HepG2 (cell line): ENCODE measurements at regions not wholly inside any gene's neighbourhood (a gene's known extent, or its start where the extent isn't known, plus 50 kb on each side); places are given as distances from the start of the nearest gene placed in this dataset.

Experiments used
- ATAC-seq: fragments of 200-7000 bp; cut with Tn5 transposase; 3 replicates; pipeline ENCODE4 v1.9.1; 2020; ENCODE audit warnings: mild to moderate bottlenecking, moderate library complexity
- BruUV-seq: library from RNA; stranded (reverse); fragments of 400-500 nt; replicated peaks from 2 replicates; lab custom pipeline; 2021; lab: Mats Ljungman, UMichigan
- CTCF ChIA-PET: fragments of 300-600 bp; formaldehyde crosslinking; extraction: SDS; loops from one replicate; lab custom pipeline; 2021; ENCODE audit warnings: low total read pairs, inconsistent platforms, low intra/inter-chr PET ratio; lab: Yijun Ruan, JAX
- POLR2A ChIA-PET: fragments of 350-600 bp; sonication (Branson Sonifier 250); formaldehyde crosslinking; loops from one replicate; lab custom pipeline; 2020; ENCODE audit warnings: antibody characterized with exemption, inconsistent platforms; lab: Yijun Ruan, JAX
- DNase-seq: peaks from one replicate; pipeline ENCODE4 v3.0.0-alpha.2; 2015; ENCODE audit warnings: low spot score
- FAIRE-seq: peaks from 3 replicates; lab custom pipeline; 2011; peaks lifted over from hg19 to GRCh38; lab: Jason Lieb, UNC
- H2AFZ ChIP-seq: one replicate; pipeline ENCODE4 v1.6.1; 2011; ENCODE audit warnings: low read length, inconsistent platforms
- H3K27ac ChIP-seq: fragments of 300-600 bp; 3 replicates; pipeline ENCODE4 v1.8.0; 2011; ENCODE audit warnings: mixed run types, mild to moderate bottlenecking, mixed read lengths, low read length, inconsistent platforms; ENCODE audit not compliant: insufficient read depth; ENCODE audit errors: extremely low read length
- H3K27me3 ChIP-seq, 2 experiments: fragments of 200-600 bp in 1 of 2; 2 replicates in 1 of 2; 3 replicates in 1 of 2; pipeline versions ENCODE4 v1.6.0 to v1.8.0; 2011; ENCODE audit warnings: low read length in 2 of 2, mild to moderate bottlenecking in 2 of 2, moderate library complexity in 2 of 2, inconsistent platforms in 1 of 2; ENCODE audit not compliant: insufficient read depth in 2 of 2, control insufficient read depth in 1 of 2
- H3K36me3 ChIP-seq, 2 experiments: fragments of 200-600 bp in 1 of 2; replicated peaks in 1 of 2; 2 replicates in 1 of 2; 3 replicates in 1 of 2; pipeline versions ENCODE4 v1.5.1 to v1.8.0; 2011; ENCODE audit warnings: low read length in 2 of 2, inconsistent platforms in 1 of 2; ENCODE audit not compliant: insufficient read depth in 2 of 2, control insufficient read depth in 1 of 2
- H3K4me1 ChIP-seq: 2 replicates; pipeline ENCODE4 v1.5.1; 2012; ENCODE audit warnings: low read length, inconsistent platforms; ENCODE audit not compliant: insufficient read depth
- H3K4me2 ChIP-seq: 2 replicates; pipeline ENCODE4 v1.6.0; 2011; ENCODE audit warnings: low read depth, low read length, inconsistent platforms
- H3K4me3 ChIP-seq, 3 experiments: fragments of 200-600 bp in 1 of 3; sonication (generic), shearing (Covaris generic) in 1 of 3; replicated peaks in 1 of 3; 2 replicates each; pipeline ENCODE4 v1.5.1; 2011 to 2016; ENCODE audit warnings: low read length in 3 of 3, inconsistent platforms in 2 of 3, low read depth in 2 of 3, mild to moderate bottlenecking in 2 of 3, control low read depth in 1 of 3, mixed read lengths in 1 of 3; ENCODE audit not compliant: insufficient read depth in 1 of 3
- H3K79me2 ChIP-seq: one replicate; pipeline ENCODE4 v1.6.1; 2011; ENCODE audit warnings: low read length, inconsistent platforms; ENCODE audit not compliant: insufficient read depth
- H3K9ac ChIP-seq: 2 replicates; pipeline ENCODE4 v1.6.0; 2011; ENCODE audit warnings: mild to moderate bottlenecking, low read depth, low read length, inconsistent platforms; ENCODE audit not compliant: insufficient read depth
- H3K9me3 ChIP-seq: 2 replicates; pipeline ENCODE4 v1.5.1; 2012; ENCODE audit warnings: mild to moderate bottlenecking, low read length
- H4K20me1 ChIP-seq: 2 replicates; pipeline ENCODE4 v1.6.0; 2011; ENCODE audit warnings: inconsistent platforms, mild to moderate bottlenecking, low read length, moderate library complexity; ENCODE audit not compliant: insufficient read depth
- FOXK2 ChIP-seq: fragments of 450-650 bp; IDR thresholded peaks from 2 replicates; pipeline ENCODE4 v1.6.1; 2016
- KAT7 ChIP-seq: IDR thresholded peaks from 2 replicates; pipeline ENCODE4 v1.6.1; 2018; ENCODE audit warnings: borderline replicate concordance, missing compliant biosample characterization
- KDM4B ChIP-seq: sonication (generic); formaldehyde crosslinking; IDR thresholded peaks from 2 replicates; pipeline ENCODE4 v1.4.0; 2020; ENCODE audit warnings: missing genetic modification reagents
- KDM5A ChIP-seq: fragments of 200-600 bp; sonication (generic); IDR thresholded peaks from 2 replicates; pipeline ENCODE4 v1.7.0; 2018; ENCODE audit warnings: antibody characterized with exemption, mild to moderate bottlenecking, low read length, borderline replicate concordance
- NCOA1 ChIP-seq: sonication (generic); formaldehyde crosslinking; IDR thresholded peaks from 2 replicates; pipeline ENCODE4 v1.9.0; 2021; ENCODE audit warnings: missing genetic modification reagents
- NKX3-1 ChIP-seq: sonication (generic); formaldehyde crosslinking; IDR thresholded peaks from 2 replicates; pipeline ENCODE4 v1.5.0; 2020; ENCODE audit warnings: missing genetic modification reagents
- PHF21A ChIP-seq: sonication (generic); formaldehyde crosslinking; IDR thresholded peaks from 2 replicates; pipeline ENCODE4 v1.5.0; 2020; ENCODE audit warnings: mild to moderate bottlenecking, missing genetic modification reagents
- SALL1 ChIP-seq: sonication (generic); formaldehyde crosslinking; IDR thresholded peaks from 2 replicates; pipeline ENCODE4 v1.8.0; 2022; ENCODE audit warnings: mild to moderate bottlenecking, missing genetic modification reagents
- SETDB1 ChIP-seq: sonication (generic); formaldehyde crosslinking; IDR thresholded peaks from 2 replicates; pipeline ENCODE4 v1.5.1; 2020; ENCODE audit warnings: missing genetic modification reagents, mild to moderate bottlenecking, borderline replicate concordance
- ZBTB7B ChIP-seq: sonication (generic); formaldehyde crosslinking; IDR thresholded peaks from 2 replicates; pipeline ENCODE4 v1.4.0; 2020; ENCODE audit warnings: missing genetic modification reagents
- ZNF282 ChIP-seq: fragments of 450-650 bp; IDR thresholded peaks from 2 replicates; pipeline ENCODE4 v1.6.1; 2018; ENCODE audit not compliant: partially characterized antibody
- ZNF382 ChIP-seq: sonication (generic); formaldehyde crosslinking; IDR thresholded peaks from 2 replicates; pipeline ENCODE4 v1.5.0; 2020; ENCODE audit warnings: missing genetic modification reagents, mild to moderate bottlenecking, borderline replicate concordance
- WGBS: methylation state at CpG from one replicate; pipeline ENCODE4 v1.1.6; 2017; ENCODE audit warnings: low lambda C conversion rate; 5-methylcytosine and 5-hydroxymethylcytosine counted together
- in situ Hi-C: cut with HindIII; loops from 2 replicates; pipeline ENCODE4 v1.10.0; 2017; ENCODE audit warnings: low pct_unique_long_range_greater_than_20kb; ENCODE audit not compliant: extremely low pct_ligation_motif_present
- intact Hi-C: fragments of 100-400 bp; cut with micrococcal nuclease; formaldehyde crosslinking; loops from one replicate; pipeline ENCODE4 v1.10.0; 2022; ENCODE audit not compliant: unreplicated experiment
- TF ChIP-seq, protein P1 (sequence below), 2 experiments: IDR thresholded peaks; 2 replicates each; pipeline ENCODE4 v1.6.1; 2011 to 2012; ENCODE audit warnings: low read length in 2 of 2, borderline replicate concordance in 1 of 2, low read depth in 1 of 2, mild to moderate bottlenecking in 1 of 2, moderate library complexity in 1 of 2
- TF ChIP-seq, protein P2 (sequence below): sonication (generic); formaldehyde crosslinking; IDR thresholded peaks from 2 replicates; pipeline ENCODE4 v1.4.0; 2020; ENCODE audit warnings: missing genetic modification reagents, mild to moderate bottlenecking, borderline replicate concordance

DNA sequence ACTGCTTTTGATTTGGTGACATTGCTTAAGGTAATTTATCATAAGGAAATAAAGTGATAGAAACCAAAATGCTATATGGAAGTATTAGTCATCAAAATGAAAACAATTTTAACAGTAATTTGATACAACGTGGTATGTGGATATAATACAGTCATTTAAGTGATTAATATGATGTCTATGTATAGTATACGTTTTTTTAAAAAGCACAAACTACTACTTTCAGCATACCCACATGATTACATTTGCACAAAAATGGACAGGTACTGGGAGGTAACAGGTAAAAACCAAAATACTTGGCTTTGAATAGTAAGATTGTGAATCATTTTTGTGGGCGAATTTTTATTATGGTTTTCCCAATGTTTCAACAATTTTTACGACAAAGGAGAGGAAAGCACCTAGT lies 97.6 kb downstream of the OGFRL1 start:
- H2AFZ ChIP-seq: no peak overlapping the region
- ChIA-PET CTCF (interaction anchor here (2.9 kb wide), 1 partner anchor 124 kb away, joined by 15 read pairs; no protein-coding TSS in a partner anchor), POLR2A (no interaction called here)
- no peak overlapping the region for H3K27ac ChIP-seq
- H4K20me1 ChIP-seq: no peaks in the 10 kb centered on the region
- H3K9me3 ChIP-seq: no peaks in the 10 kb centered on the region
- no peaks in the 10 kb centered on the region for H3K27me3 ChIP-seq
- TF ChIP-seq NKX3-1 (CRISPR knock-in tag): no peak
- TF ChIP-seq NCOA1 (CRISPR knock-in tag): no peak
- TF ChIP-seq, protein P1, sequence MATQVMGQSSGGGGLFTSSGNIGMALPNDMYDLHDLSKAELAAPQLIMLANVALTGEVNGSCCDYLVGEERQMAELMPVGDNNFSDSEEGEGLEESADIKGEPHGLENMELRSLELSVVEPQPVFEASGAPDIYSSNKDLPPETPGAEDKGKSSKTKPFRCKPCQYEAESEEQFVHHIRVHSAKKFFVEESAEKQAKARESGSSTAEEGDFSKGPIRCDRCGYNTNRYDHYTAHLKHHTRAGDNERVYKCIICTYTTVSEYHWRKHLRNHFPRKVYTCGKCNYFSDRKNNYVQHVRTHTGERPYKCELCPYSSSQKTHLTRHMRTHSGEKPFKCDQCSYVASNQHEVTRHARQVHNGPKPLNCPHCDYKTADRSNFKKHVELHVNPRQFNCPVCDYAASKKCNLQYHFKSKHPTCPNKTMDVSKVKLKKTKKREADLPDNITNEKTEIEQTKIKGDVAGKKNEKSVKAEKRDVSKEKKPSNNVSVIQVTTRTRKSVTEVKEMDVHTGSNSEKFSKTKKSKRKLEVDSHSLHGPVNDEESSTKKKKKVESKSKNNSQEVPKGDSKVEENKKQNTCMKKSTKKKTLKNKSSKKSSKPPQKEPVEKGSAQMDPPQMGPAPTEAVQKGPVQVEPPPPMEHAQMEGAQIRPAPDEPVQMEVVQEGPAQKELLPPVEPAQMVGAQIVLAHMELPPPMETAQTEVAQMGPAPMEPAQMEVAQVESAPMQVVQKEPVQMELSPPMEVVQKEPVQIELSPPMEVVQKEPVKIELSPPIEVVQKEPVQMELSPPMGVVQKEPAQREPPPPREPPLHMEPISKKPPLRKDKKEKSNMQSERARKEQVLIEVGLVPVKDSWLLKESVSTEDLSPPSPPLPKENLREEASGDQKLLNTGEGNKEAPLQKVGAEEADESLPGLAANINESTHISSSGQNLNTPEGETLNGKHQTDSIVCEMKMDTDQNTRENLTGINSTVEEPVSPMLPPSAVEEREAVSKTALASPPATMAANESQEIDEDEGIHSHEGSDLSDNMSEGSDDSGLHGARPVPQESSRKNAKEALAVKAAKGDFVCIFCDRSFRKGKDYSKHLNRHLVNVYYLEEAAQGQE (IDR thresholded peaks at IDR 0.05; ENCODE audit: borderline replicate concordance in 1 of 2, low read depth in 1 of 2, low read length in 2 of 2): no peak
- TF ChIP-seq FOXK2: no peak
- no peak for TF ChIP-seq ZNF282
- TF ChIP-seq KDM4B (CRISPR knock-in tag): no peak
- no peak for TF ChIP-seq KAT7 (CRISPR knock-in tag)
- no peak for TF ChIP-seq PHF21A (CRISPR knock-in tag)
- no peak for TF ChIP-seq SALL1 (CRISPR knock-in tag)
- TF ChIP-seq, protein P2, sequence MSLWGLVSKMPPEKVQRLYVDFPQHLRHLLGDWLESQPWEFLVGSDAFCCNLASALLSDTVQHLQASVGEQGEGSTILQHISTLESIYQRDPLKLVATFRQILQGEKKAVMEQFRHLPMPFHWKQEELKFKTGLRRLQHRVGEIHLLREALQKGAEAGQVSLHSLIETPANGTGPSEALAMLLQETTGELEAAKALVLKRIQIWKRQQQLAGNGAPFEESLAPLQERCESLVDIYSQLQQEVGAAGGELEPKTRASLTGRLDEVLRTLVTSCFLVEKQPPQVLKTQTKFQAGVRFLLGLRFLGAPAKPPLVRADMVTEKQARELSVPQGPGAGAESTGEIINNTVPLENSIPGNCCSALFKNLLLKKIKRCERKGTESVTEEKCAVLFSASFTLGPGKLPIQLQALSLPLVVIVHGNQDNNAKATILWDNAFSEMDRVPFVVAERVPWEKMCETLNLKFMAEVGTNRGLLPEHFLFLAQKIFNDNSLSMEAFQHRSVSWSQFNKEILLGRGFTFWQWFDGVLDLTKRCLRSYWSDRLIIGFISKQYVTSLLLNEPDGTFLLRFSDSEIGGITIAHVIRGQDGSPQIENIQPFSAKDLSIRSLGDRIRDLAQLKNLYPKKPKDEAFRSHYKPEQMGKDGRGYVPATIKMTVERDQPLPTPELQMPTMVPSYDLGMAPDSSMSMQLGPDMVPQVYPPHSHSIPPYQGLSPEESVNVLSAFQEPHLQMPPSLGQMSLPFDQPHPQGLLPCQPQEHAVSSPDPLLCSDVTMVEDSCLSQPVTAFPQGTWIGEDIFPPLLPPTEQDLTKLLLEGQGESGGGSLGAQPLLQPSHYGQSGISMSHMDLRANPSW (CRISPR knock-in tag): no peak
- TF ChIP-seq KDM5A: no peak
- TF ChIP-seq SETDB1 (CRISPR knock-in tag): no peak
- TF ChIP-seq ZNF382 (CRISPR knock-in tag): no peak
- TF ChIP-seq ZBTB7B (CRISPR knock-in tag): no peak
- no peaks in the 10 kb centered on the region for H3K4me1 ChIP-seq
- H3K4me2 ChIP-seq: no peak overlapping the region
- H3K4me3 ChIP-seq: no peak overlapping the region
- no peak for ATAC-seq
- no peak overlapping the region for H3K9ac ChIP-seq
- WGBS: 3% methylated on average over 4 of the region's 4 CpGs
- no peaks in the 10 kb centered on the region for H3K79me2 ChIP-seq
- H3K36me3 ChIP-seq: no peaks in the 10 kb centered on the region
- intact Hi-C loops (no loop called here), in situ Hi-C loops (loop anchor here (10.0 to 25.0 kb wide), 2 partner anchors 119 to 701 kb away; no protein-coding TSS in a partner anchor)
- DNase-seq: no peak
- no peak for FAIRE-seq
- no TSS peak for BruUV-seq
